ENCODE measurements at regions not wholly inside any gene's neighbourhood (a gene's known extent, or its start where the extent isn't known, plus 50 kb on each side); places are given as distances from the start of the nearest gene placed in this dataset.

- no peak for ATAC-seq (ENCODE audit: insufficient read depth, low read depth)
- no peak for DNase-seq
- no peak overlapping the region for H3K27ac ChIP-seq (ENCODE audit: low read length)
- TF ChIP-seq CTCF (IDR thresholded peaks at IDR 0.05; ENCODE audit: borderline replicate concordance, extremely low read depth, low read length, poor library complexity, severe bottlenecking) (no peak), EZH2 (IDR thresholded peaks at IDR 0.05; ENCODE audit: borderline replicate concordance, low read depth, low read length, severe bottlenecking) (no peak)
- H2AFZ ChIP-seq (ENCODE audit: low read depth, low read length), result no peak overlapping the region
- H4K20me1 ChIP-seq (ENCODE audit: insufficient read depth, low read length), result no peaks in the 10 kb centered on the region
- H3K4me3 ChIP-seq (ENCODE audit: low read depth in 1 of 2, low read length in 2 of 2), result no peak overlapping the region
- no peaks in the 10 kb centered on the region for H3K27me3 ChIP-seq (ENCODE audit: insufficient read depth, low read length, poor library complexity)
- H3K9ac ChIP-seq (ENCODE audit: low read depth, low read length), result no peak overlapping the region
- no peaks in the 10 kb centered on the region for H3K36me3 ChIP-seq (ENCODE audit: insufficient read depth, low read length)
- H3K9me3 ChIP-seq (ENCODE audit: insufficient read depth, low read length, severe bottlenecking), result no peaks in the 10 kb centered on the region
- no peaks in the 10 kb centered on the region for H3K4me1 ChIP-seq (ENCODE audit: insufficient read depth, low read length)
- H3K79me2 ChIP-seq (ENCODE audit: insufficient read depth, low read length), result no peaks in the 10 kb centered on the region
- H3K4me2 ChIP-seq (ENCODE audit: insufficient read depth, low read length), result no peak overlapping the region
These were observed 994.6 kb upstream of the PRMT6 start for GRCh38 chr1:106061586-106062495.

GRCh38 chr1:106063510-106063909, 993.0 kb upstream of the PRMT6 start:
- Histone ChIP-seq H3K4me1 (ENCODE audit: insufficient read depth, low read length) (no peaks in the 10 kb centered on the region), H3K36me3 (ENCODE audit: insufficient read depth, low read length) (no peaks in the 10 kb centered on the region), H3K27me3 (ENCODE audit: insufficient read depth, low read length, poor library complexity) (no peaks in the 10 kb centered on the region), H3K79me2 (ENCODE audit: insufficient read depth, low read length) (no peaks in the 10 kb centered on the region), H3K4me3 (ENCODE audit: low read depth in 1 of 2, low read length in 2 of 2) (no peak overlapping the region), H3K9me3 (ENCODE audit: insufficient read depth, low read length, severe bottlenecking) (no peaks in the 10 kb centered on the region), H3K4me2 (ENCODE audit: insufficient read depth, low read length) (no peak overlapping the region), H4K20me1 (ENCODE audit: insufficient read depth, low read length) (no peaks in the 10 kb centered on the region), H2AFZ (ENCODE audit: low read depth, low read length) (no peak overlapping the region), H3K27ac (ENCODE audit: low read length) (no peak overlapping the region), H3K9ac (ENCODE audit: low read depth, low read length) (no peak overlapping the region)
- ATAC-seq (ENCODE audit: insufficient read depth, low read depth), result no peak
- no peak for TF ChIP-seq CTCF (IDR thresholded peaks at IDR 0.05; ENCODE audit: borderline replicate concordance, extremely low read depth, low read length, poor library complexity, severe bottlenecking)
- no peak for TF ChIP-seq EZH2 (IDR thresholded peaks at IDR 0.05; ENCODE audit: borderline replicate concordance, low read depth, low read length, severe bottlenecking)
- DNase-seq, result no peak

- DNase-seq, result no peak
- TF ChIP-seq EZH2 (IDR thresholded peaks at IDR 0.05; ENCODE audit: borderline replicate concordance, low read depth, low read length, severe bottlenecking), result no peak
- TF ChIP-seq CTCF (IDR thresholded peaks at IDR 0.05; ENCODE audit: borderline replicate concordance, extremely low read depth, low read length, poor library complexity, severe bottlenecking), result no peak
- H3K9ac ChIP-seq (ENCODE audit: low read depth, low read length), result no peak overlapping the region
These were observed 983.4 kb upstream of the PRMT6 start for GRCh38 chr1:106072909-106073600.

More at GRCh38 chr1:106072909-106073600, 983.4 kb upstream of the PRMT6 start:
- no peaks in the 10 kb centered on the region for H3K9me3 ChIP-seq (ENCODE audit: insufficient read depth, low read length, severe bottlenecking)
- H3K27me3 ChIP-seq (ENCODE audit: insufficient read depth, low read length, poor library complexity), result no peaks in the 10 kb centered on the region
- no peak overlapping the region for H3K4me2 ChIP-seq (ENCODE audit: insufficient read depth, low read length)
- no peaks in the 10 kb centered on the region for H4K20me1 ChIP-seq (ENCODE audit: insufficient read depth, low read length)
- no peaks in the 10 kb centered on the region for H3K79me2 ChIP-seq (ENCODE audit: insufficient read depth, low read length)
- no peaks in the 10 kb centered on the region for H3K4me1 ChIP-seq (ENCODE audit: insufficient read depth, low read length)
- H3K36me3 ChIP-seq (ENCODE audit: insufficient read depth, low read length), result no peaks in the 10 kb centered on the region
- no peak for ATAC-seq (ENCODE audit: insufficient read depth, low read depth)
- no peak overlapping the region for H3K4me3 ChIP-seq (ENCODE audit: low read depth in 1 of 2, low read length in 2 of 2)
- H2AFZ ChIP-seq (ENCODE audit: low read depth, low read length), result no peak overlapping the region
- no peak overlapping the region for H3K27ac ChIP-seq (ENCODE audit: low read length)
